GM18870 (cell line): ENCODE measurements at regions not wholly inside any gene's neighbourhood (a gene's known extent, or its start where the extent isn't known, plus 50 kb on each side); places are given as distances from the start of the nearest gene placed in this dataset.
"Not testable (repeated sequence)": the region's sequence is repeated elsewhere in the genome, so short reads cannot be mapped to it uniquely, and the experiment has no call there.

ENCODE experiments used
- ATAC-seq: cut with Tn5 transposase; IDR thresholded peaks from one replicate; pipeline ENCODE4 v1.9.1; 2021; ENCODE audit warnings: moderate library complexity; ENCODE audit not compliant: unreplicated experiment

GRCh38 chr5:54825005-54825404 lies 160.4 kb downstream of the ESM1 start:
- ATAC-seq = no peak

GRCh38 chr5:54823006-54823405 lies 162.4 kb downstream of the ESM1 start:
- ATAC-seq = no peak

GRCh38 chr5:54822324-54822687 lies 163.1 kb downstream of the ESM1 start:
- ATAC-seq = no peak

GRCh38 chr5:54821445-54822323 lies 163.7 kb downstream of the ESM1 start:
- ATAC-seq = no peak

- no peak for ATAC-seq
Measured at GRCh38 chr5:54820346-54821134, 164.9 kb downstream of the ESM1 start.

- no peak for ATAC-seq
Measured at GRCh38 chr5:54807421-54807820, 178.0 kb downstream of the ESM1 start.

- no peak for ATAC-seq
Measured at GRCh38 chr5:54804521-54804920, 180.9 kb downstream of the ESM1 start.

- no peak for ATAC-seq
Measured at GRCh38 chr5:54804086-54804485, 181.3 kb downstream of the ESM1 start.

- no peak for ATAC-seq
Measured at GRCh38 chr5:54803471-54804011, 181.9 kb downstream of the ESM1 start.

GRCh38 chr5:54799645-54800044 lies 185.7 kb downstream of the ESM1 start:
- peak; percentile 69 for ATAC-seq

GRCh38 chr5:54795777-54796176 lies 189.6 kb downstream of the ESM1 start:
- no peak for ATAC-seq

GRCh38 chr5:54795284-54795683 lies 190.1 kb downstream of the ESM1 start:
- no peak for ATAC-seq

GRCh38 chr5:54794135-54794975 lies 191.0 kb downstream of the ESM1 start:
- no peak for ATAC-seq

- ATAC-seq = no peak
Measured at GRCh38 chr5:54793468-54794134, 191.8 kb downstream of the ESM1 start.

- ATAC-seq = no peak
Measured at GRCh38 chr5:54792611-54793404, 192.6 kb downstream of the ESM1 start.

GRCh38 chr5:54787910-54788309 lies 197.5 kb downstream of the ESM1 start:
- ATAC-seq = not testable (repeated sequence)

- peak; percentile 63 for ATAC-seq
Measured at GRCh38 chr5:54785729-54786591, 199.4 kb downstream of the ESM1 start.

- ATAC-seq = no peak
Measured at GRCh38 chr5:54778783-54779182, 206.6 kb downstream of the ESM1 start.

GRCh38 chr5:54775645-54776044 lies 209.7 kb downstream of the ESM1 start:
- no peak for ATAC-seq
